ENCODE measurements at regions not wholly inside any gene's neighbourhood (a gene's known extent, or its start where the extent isn't known, plus 50 kb on each side); places are given as distances from the start of the nearest gene placed in this dataset.

DNA sequence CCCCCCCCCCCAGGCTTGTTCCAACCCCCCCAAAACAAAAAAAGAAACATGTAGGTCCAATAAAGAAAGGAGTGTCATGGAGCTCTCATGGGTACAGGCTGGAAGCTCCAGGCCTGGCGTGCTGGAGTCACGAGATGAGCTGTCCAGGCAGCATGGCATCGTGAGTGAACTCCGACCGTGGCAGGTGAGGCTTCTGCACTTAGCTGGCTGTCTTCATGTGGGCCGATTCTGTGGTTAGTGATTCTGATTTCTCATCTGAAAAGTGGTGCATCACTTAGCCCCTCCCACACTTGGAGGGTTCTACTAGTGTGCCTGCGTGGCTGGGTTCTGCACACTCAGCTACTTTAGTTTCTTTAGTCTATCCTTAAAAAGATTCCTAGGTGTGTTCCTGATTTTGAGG lies 126.4 kb upstream of the MGAT5 start:
- Histone ChIP-seq H3K27ac (ENCODE audit: insufficient read length, low read depth, low read length) (no peak overlapping the region), H3K4me2 (ENCODE audit: insufficient read depth, insufficient read length, low read length) (no peak overlapping the region), H3K56ac (ENCODE audit: insufficient read length, low read depth, low read length) (no peak overlapping the region), H4K8ac (replicated peaks; ENCODE audit: insufficient read length, low read depth, low read length) (no peak overlapping the region), H3K9me3 (ENCODE audit: control insufficient read depth, low read depth, low read length) (no peaks in the 10 kb centered on the region), H2AFZ (ENCODE audit: low read length) (no peak overlapping the region), H2BK15ac (ENCODE audit: low read depth, low read length) (no peak overlapping the region), H4K5ac (ENCODE audit: insufficient read length, low read depth, low read length) (no peak overlapping the region), H3K27me3 (ENCODE audit: insufficient read depth, low read length) (no peaks in the 10 kb centered on the region), H3K4me1 (ENCODE audit: insufficient read depth, low read length) (peaks cover 3% of the 10 kb centered on the region), H2BK12ac (ENCODE audit: insufficient read length, low read depth, low read length) (no peak overlapping the region), H3T11ph (ENCODE audit: low read length) (no peak overlapping the region), H4K91ac (ENCODE audit: insufficient read length, low read depth, low read length) (no peak overlapping the region), H2BK5ac (ENCODE audit: insufficient read length, low read length) (no peak overlapping the region), H2BK20ac (ENCODE audit: low read depth, low read length, poor library complexity, severe bottlenecking) (no peak overlapping the region), H3K18ac (ENCODE audit: insufficient read length, low read depth, low read length) (no peak overlapping the region), H3K14ac (ENCODE audit: insufficient read depth, low read length) (no peak overlapping the region), H3K23ac (ENCODE audit: insufficient read length, low read depth, low read length) (no peak overlapping the region), H3K79me2 (ENCODE audit: insufficient read depth, low read length) (peaks cover 21% of the 10 kb centered on the region; the same call in 1 of the 2 replicates), H3K23me2 (ENCODE audit: insufficient read length, low read depth, low read length, poor library complexity, severe bottlenecking) (no peaks in the 10 kb centered on the region), H3K79me1 (ENCODE audit: insufficient read depth, low read depth, low read length, poor library complexity, severe bottlenecking) (peaks cover 3% of the 10 kb centered on the region), H2BK120ac (ENCODE audit: low read depth, low read length, poor library complexity, severe bottlenecking) (no peak overlapping the region), H2AK5ac (ENCODE audit: insufficient read length, low read length) (no peak overlapping the region), H3K4ac (ENCODE audit: low read depth, low read length) (no peak overlapping the region), H3K9ac (ENCODE audit: extremely low read depth, insufficient read length, low read length) (no peak overlapping the region), H4K20me1 (ENCODE audit: control insufficient read depth, insufficient read depth, insufficient read length) (no peaks in the 10 kb centered on the region)
- no peaks in the 10 kb centered on the region for H3K27me3 Mint-ChIP-seq (ENCODE audit: low read depth)
- no CpG with 5 or more reads among the region's 7 CpGs for WGBS (ENCODE audit: extremely low coverage, insufficient read length, low lambda C conversion rate)
- peaks cover 8 to 19% of the 10 kb centered on the region in 2 experiments for H3K9me3 Mint-ChIP-seq
- H3K4me1 Mint-ChIP-seq: peaks cover 57 to 58% of the 10 kb centered on the region in 2 experiments
- no peak overlapping the region for H3K4me3 Mint-ChIP-seq
- peaks cover 19 to 30% (median 28%) of the 10 kb centered on the region in 3 experiments for H3K36me3 Mint-ChIP-seq (ENCODE audit: insufficient read depth in 1 of 3, low read depth in 3 of 3)
- no peak overlapping the region; a peak in 1 of 7 replicates for H3K27ac Mint-ChIP-seq
- no peak for DNase-seq
- TF ChIP-seq, protein P1, sequence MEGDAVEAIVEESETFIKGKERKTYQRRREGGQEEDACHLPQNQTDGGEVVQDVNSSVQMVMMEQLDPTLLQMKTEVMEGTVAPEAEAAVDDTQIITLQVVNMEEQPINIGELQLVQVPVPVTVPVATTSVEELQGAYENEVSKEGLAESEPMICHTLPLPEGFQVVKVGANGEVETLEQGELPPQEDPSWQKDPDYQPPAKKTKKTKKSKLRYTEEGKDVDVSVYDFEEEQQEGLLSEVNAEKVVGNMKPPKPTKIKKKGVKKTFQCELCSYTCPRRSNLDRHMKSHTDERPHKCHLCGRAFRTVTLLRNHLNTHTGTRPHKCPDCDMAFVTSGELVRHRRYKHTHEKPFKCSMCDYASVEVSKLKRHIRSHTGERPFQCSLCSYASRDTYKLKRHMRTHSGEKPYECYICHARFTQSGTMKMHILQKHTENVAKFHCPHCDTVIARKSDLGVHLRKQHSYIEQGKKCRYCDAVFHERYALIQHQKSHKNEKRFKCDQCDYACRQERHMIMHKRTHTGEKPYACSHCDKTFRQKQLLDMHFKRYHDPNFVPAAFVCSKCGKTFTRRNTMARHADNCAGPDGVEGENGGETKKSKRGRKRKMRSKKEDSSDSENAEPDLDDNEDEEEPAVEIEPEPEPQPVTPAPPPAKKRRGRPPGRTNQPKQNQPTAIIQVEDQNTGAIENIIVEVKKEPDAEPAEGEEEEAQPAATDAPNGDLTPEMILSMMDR (conservative IDR thresholded peaks at IDR 0.05): no peak
